Activated CD8-positive, alpha-beta memory T cell treated with anti-CD3 and anti-CD28 coated beads, Interleukin-2, amount 50 U/mL, for 4 hours (primary cell): ENCODE measurements at regions not wholly inside any gene's neighbourhood (a gene's known extent, or its start where the extent isn't known, plus 50 kb on each side); places are given as distances from the start of the nearest gene placed in this dataset.
"Not testable (repeated sequence)": the region's sequence is repeated elsewhere in the genome, so short reads cannot be mapped to it uniquely, and the experiment has no call there.

Experiments
- DNase-seq: peaks from one replicate; pipeline ENCODE4 v3.0.0-alpha.2; 2020

DNA sequence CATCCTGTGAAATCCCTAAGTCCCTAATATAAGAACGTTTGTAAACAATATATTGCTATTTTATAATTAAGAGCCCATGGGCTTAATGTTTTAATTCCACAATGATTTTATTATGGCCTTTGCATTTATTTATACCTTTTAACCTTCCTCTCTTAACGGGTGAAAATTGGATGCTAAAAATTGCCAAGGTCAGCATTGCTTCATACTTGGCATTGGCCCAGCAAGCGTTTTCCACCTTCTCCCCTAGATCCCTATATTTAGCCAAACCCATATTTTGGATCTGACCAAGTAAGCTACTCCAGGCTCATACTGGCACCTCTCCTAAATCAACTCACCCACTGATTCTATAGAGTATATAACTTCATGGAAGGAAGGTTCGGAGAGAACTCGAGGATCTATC lies 188.0 kb upstream of the NR2F2 start:
- no peak for DNase-seq

DNA sequence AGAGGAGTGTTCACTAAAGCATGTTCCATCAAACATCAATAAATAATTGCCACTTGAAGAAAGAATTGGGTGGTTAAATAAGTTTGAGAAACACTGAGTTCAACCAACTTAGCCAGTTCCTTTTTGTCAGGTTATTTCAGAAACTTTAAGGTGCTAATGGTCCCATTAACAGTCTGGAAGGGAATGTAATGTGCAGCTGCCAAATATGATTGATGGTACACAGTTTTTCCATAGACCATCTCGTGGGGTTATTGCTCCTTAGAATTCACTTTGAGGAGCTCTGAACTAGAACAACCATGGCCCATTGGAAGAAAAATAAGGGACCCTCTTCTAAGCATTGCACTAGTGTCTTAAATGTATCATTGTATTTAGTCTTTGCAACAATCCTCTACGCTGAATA lies 185.8 kb upstream of the NR2F2 start:
- no peak for DNase-seq

DNA sequence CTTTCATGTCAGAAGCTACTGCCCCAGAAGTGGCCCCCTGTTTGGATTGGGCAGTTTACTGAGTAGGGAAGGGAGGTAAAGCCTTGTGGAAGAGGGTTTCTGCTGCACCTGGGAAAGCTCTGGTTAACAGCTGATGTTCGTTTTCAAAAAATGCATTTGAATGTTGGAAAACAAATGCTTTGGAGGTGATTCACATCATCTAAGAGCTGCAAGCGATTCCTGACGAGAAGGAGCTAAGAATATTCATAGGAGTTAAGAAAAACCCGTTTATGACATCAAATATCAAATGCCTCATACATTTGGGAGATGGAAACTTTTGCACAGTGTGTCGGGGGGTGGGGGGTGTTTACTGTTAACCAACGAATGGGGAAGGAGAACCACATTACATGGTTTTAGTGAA lies 183.8 kb upstream of the NR2F2 start:
- no peak for DNase-seq

DNA sequence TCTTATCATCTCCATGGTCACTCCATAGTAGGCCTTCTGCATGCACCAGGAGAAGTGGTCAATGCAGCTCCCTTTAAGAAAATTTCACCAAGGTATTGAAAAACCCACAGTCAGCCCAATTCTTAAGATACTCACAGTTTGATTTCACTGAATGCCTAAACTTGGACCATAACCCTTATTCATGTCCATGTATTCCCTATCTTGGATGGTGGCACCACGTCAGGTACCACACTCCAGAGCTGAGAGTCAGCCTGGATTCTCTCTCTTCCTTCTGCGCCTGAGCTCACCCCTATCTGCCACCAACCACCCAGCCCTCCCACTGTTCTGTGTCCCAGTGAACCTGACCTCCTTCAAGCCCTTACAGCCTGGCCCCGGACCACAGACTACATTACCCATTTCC lies 183.2 kb upstream of the NR2F2 start:
- DNase-seq: no peak

DNA sequence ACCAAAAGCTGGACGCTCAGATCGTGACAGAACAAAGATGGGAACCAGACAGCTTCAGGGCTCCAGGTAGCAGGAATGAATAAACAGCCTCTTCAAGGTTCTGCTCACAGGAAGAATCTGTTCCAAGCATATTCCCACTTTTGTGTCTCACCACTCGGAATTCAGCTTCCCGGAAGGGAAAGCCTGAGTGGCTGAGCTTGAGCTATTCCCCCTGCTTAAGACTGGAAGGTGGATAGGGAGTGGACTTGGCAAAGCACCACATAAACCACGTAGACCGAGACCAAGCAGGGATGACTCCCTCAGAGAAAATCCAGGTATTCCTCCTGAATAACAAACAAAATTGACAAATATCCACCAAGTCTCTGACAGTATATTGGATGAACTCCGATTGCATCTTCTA lies 180.2 kb upstream of the NR2F2 start:
- no peak for DNase-seq

DNA sequence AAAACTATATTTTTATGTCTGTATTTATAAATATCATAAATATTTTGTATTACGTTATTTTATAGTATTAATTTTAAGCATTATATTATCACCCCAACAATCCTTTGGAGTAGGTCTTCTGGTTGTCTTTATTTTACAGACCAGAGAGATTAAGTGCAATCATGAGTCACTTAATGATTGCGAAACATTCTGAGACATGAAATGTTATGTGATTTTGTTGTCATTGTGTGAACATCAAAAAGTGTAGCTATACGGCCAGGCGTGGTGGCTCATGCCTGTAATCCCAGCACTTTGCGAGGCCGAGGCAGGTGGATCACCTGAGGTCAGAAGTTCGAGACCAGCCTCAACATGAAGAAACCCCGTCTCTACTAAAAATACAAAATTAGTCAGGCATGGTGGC lies 178.8 kb upstream of the NR2F2 start:
- not testable (repeated sequence) for DNase-seq

DNA sequence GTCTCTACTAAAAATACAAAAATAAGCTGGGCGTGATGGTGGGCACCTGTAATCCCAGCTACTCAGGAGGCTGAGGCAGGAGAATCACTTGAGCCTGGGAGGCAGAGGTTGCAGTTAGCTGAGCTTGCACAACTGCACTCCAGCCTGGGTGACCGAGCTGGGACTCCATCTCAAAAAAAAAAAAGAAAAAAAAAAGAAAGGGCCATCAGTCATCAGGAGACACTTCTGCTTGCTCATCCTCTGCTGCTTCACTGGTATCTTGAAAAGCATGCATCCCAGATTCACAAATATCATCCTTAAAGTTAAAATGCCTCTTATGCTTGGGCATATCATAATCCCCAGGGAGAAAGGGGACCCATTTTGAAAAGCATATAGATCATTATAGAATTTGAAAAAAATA lies 176.6 kb upstream of the NR2F2 start:
- no peak for DNase-seq

DNA sequence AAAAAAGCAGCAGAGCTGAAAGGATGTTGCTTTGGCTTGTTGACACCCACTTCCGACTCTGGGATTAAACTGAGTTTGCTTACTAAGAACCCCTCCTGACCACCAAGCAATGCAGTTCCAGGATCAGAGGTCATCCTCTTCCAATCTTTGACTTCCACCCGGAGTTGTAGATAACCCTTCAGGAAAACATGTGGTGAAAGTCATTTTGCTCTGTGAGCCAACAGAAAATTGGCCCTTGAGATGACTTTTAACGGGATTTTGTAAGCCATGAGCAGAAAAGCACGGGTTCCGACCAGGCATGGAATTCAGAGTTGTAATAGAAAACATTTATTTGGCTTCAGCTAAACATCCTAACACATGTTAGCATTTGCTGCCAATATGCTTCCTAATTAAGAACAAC lies 171.6 kb upstream of the NR2F2 start:
- DNase-seq: no peak

DNA sequence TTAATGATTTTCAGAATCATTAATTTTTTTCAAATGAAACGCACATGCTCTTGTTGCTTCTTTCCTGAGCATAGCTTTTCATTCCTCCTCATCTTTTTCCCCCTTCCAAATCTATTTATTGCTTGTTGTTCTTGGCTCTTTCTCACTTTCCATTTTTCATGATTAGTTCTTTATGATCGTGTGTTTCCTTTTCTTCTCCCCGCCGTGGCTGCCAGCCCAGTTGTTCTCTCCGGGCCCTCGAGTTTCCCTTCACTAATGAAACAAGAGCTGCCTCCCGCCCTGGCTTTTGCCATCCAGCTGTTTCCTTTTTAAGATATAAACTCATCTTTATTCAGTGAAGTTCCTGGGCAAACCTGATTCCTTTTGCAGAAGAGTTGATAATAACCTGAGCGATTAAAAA lies 170.2 kb upstream of the NR2F2 start:
- DNase-seq: no peak

DNA sequence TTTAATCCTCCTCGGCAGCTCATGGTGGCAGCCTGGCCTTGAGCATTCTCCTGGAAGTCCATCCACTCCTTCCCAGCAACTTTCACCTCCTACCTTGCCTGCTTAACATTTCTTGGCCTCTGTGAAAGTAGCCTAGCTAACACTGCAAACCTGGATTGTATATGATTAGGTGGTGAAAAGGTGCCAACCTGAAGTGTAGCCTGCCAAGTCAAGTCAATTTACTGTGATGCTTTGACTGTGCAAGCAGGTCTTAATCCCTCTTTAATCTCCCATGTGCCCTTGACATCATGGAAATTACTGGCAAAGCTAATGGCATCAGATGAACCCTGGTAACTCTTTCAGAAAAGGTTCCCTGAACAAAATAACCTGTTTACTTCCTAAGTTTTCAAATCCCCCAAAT lies 169.7 kb upstream of the NR2F2 start:
- DNase-seq: no peak

DNA sequence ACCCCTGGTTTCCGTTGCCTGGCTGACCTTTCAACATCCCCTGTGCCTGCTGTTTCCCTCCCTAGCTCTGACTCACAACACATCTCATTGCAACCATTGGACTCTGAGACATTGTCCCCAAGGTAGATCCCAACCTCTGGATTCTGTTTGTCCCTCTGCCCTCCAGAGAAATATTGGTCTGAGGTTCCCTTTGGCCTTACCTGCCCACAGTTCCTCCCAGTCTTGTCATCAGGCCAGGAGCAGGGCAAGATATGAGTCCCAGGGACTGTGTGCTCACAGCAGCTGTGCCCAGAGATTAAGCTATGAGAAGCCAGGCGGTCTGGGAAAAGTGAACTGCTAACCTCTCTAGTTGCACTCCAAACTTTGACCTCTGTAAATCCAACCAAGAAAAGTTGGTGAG lies 168.2 kb upstream of the NR2F2 start:
- DNase-seq: no peak

DNA sequence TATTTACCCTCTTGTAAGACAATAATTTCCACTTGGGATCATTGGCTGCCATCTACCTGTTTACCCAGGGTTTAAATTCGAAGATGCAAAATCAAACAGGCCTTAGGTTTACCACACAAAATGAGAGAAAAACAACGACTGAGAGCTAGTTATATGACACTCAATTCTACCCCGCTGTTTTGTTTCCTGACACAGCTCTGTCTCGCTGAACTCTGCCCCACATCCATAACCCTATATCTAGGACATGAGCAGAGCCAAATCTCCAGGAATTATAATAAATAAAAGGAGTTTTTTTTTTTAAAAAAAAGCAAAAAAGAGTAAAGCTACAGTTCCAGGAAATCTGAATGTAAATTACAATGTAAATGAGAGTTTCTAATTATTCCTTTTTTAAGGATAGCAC lies 165.4 kb upstream of the NR2F2 start:
- no peak for DNase-seq

DNA sequence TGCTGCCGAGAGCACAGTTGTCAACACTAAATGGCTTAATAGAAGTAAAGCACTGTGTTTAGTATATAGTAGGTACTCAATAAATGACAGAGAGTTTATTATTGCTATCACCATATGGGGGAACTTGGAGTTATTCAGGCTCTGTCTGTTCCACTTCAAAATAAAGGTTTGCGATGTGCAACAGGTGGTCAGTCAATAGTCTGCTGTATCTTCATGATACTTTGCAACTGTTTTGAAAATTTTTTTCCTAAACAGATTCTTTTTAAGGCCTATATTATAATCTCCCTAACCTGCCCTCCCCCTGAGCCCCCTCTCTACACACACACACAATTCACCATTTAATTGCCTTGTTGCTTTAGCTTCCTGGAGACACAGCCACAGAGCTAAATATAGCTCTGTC lies 164.7 kb upstream of the NR2F2 start:
- no peak for DNase-seq

DNA sequence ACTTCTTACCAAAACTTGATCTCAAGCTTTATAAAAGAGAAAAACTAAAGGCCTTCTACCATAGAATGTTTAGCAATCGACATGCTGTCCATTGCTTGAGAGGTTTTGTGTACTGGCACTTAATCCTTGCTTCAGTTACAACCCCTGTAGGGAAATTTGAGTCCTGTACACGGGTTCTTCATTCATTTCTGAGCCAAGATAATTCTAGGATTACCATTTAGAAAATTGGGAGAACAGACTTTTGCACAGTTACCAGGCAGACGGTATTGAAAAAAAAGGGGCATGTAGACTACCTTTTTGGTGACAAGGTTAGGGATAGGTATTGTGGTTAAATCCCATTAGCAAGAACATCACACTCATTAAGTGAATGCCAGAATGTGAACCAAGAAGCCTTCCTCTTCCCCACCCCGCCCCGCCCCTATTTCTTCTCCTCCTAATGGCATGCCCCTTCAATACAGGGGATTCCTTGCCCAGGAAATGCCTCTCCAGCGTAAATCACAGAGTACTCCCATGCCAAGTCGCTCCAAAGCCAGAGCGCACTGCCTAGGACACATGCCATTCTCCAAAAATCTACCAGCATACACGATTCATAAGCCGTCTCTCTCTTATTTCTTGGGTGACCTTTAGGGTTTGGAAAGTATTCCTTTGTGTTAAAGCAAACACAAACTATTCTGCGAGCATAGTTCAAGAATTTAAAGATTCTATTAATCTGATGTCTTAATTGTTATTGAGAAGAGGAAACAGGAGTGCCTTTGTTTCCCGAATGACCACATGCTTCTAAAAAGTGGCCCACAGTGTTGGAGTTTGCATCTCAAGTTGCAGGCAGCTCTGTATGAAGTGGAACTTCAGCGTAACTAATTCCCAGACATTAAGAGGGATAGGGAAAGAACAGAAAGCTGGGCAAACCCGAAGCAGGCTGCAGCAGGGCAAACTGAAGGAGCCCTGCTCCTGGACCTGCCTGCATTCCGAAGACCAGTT lies 164.0 kb upstream of the NR2F2 start:
- no peak for DNase-seq

DNA sequence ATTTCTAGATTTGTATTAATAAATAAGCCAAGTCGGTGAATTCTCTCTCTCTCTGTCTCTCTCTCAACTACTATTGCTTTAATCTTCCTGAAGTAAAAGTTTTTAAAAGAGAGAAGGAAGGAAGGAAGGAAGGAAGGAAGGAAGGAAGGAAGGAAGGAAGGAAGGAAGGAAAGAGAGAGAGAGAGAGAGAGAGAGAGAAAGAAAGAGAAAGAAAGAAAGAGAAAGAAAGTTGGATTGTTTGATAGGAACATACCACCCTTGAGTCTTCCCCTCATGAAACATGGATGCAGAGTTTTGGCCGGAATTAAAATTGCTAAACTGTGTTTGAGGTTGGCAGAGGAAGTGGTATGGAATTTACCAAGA lies 159.9 kb upstream of the NR2F2 start:
- DNase-seq: not testable (repeated sequence)

DNA sequence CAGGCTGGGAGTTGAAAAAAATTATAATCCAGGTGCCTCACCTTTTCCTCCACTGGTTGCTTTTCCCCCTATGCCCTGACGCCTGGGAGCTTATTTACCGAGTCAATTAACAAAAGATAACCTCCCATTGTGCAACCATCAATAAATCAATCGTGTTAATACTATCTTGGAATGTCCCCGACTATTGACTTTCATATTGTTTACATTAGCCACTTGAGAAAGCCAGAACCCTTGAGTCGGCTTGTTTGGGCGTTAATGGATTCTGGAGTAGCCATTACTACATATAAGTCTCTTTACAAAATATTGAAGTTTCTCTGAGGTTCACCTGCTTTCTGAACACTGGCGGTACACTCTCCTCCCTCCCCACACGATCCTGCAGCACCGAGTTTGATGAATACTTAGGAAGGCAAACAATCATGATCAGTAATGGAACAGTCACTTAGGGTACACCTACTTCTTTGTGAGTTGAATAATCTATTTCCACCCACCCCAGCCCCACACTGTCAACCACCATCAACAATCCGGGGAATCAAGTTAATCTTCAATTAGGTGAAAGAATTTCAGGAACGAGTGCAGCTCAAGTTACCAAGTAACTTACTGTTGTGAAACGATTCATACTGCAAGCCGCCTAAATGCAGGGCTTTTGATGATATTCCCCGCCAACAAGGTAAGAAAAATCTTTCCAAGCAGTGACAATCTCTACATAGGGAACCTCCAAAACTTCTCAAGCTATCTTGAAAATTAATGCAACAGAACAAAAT lies 159.3 kb upstream of the NR2F2 start:
- no peak for DNase-seq

DNA sequence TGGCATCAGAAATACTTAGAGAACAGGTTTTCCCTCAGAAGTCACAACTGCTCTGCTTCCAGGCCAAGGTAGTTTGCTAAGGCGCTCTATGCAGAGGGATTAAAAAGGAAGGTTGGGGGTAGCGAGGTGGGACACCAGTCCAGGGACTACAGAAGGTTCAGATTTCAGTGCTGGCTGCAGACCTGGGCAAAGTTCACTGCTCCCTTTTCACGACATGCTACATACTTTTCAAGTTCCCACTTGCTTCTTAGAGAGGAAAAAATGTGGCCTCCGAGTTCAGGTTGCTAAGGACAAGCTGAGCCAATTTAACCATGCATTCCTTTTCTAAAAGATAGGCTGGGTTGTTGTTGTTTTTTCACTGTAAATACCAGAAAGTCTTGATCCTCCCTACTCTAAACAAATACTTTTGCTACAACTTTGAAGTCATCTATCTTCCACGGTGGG lies 158.6 kb upstream of the NR2F2 start:
- no peak for DNase-seq

DNA sequence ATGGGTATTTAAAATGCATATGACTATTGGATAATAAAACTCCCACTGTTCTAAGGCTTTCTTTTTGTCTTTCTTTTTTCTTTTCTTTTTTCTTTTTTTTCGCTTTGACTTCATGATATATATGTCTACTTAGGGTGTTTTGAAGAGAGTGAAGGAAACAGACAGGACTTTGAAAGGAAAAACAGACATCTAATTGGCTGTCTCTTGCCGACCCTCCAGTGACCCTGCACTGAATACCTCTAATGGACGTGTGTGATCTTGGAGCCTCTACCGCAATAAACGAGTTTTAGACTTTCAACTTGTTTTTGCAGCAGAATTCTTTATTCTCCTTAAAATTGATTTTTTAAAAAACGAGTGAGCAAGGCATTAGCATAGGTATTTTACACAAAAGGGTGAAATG lies 158.1 kb upstream of the NR2F2 start:
- DNase-seq: no peak

DNA sequence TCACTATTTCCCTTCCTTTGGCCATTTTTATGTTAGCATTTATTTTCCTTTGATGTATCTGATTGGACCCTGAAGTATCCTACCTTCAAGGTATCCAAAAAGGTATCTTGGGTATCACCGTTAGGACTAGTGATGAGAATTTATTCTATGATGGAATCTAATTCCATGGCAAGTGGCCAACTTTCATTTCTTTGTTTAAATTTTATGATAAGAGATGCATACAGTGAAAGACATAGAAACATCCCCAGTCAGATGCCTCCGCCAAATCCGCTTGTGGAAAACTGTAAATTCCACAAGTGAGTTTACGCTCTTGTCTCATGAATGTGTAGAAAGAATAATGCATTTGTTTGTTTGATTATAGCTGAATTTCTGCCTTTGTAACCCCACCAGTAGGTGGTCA lies 153.7 kb upstream of the NR2F2 start:
- no peak for DNase-seq

DNA sequence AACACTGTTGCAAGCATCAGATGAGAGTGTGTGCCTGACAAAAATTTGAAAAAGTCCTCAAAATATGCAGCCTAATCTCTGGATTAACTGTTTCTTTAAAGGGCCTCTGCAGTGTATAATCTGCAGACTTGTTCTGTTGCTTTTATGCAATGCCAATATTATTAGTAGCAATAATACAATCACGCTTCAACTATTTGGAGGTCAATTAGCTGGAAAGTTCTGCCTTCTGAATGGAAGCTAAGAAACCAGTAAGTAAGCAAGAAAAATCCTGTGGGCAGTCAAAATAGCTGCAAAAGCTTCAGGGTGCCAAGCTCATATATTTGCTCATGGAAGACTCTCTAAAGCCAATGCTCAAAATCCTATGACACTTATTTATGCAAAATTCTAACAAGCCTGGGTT lies 153.2 kb upstream of the NR2F2 start:
- no peak for DNase-seq

DNA sequence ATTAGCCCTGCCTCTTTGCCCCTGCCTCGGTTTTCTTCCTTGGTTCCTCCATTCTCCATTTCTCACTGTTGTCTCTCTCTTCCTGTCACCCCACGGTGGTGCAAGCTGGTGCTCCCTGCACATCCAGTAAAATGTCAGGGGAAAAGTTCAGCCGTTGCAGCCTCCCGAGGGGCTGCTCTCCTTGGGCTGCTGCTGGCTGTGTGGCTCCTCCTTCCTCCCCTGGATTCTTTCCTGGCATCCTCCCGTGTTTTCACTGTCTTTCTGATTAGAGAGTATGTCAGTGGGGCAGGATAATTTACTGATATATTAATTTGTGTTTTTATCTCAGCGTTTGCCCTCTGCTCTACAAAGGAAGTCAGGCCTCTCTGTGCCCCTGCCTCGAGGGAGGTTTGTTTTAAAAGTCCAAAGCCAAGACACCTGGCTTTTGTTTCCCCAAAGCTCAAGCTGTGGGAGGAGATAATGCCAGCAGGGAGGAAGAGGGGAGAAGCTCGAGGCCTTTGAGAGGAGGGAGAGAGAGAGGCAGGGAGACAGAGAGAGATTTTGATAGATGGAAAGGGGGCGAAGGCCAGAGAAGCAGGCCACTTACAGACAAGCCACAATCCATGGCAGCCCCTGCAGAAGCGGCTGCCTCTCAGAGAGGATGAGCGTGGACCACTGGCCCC lies 150.3 kb upstream of the NR2F2 start:
- no peak for DNase-seq

DNA sequence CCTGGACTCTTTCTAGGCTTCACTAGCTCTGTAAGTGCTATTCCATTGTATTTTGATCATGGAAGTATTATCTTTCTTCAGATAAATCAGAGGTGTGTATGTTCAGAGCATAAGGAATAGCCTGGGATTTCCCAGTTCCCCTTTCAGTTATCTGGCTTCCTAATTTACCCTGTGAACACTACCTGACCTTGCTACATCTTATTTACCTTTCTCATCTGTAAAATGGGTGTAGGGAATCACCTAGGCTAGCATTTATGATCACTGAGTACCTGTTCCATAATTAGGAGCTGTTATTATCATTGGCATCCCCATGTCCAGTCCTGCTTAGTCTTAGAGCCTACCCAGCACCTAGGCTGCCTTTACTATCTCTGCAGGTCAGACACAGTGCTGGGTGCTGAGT lies 149.3 kb upstream of the NR2F2 start:
- DNase-seq: no peak

DNA sequence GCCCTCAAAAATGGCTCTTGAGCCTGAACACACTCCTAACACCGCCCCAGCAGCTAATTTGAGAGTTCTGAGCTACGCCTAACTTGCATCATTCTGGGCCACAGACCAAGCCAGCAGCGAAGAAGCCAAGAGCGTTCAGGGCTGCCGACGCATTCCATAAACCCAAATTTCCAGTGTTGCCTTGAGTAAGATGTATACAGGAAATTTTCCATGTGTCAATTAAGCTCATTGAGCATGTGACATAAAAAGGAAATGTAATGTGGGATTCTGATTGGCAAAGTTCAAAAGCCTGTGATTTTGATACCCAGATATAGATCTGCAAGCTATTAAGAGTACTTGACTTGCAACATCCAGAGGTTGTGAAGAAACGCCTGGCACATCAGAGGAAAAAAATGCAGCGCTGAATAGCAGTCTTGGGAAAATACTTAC lies 148.6 kb upstream of the NR2F2 start:
- no peak for DNase-seq
